Spleen (tissue), 7 donors: ENCODE measurements at regions not wholly inside any gene's neighbourhood (a gene's known extent, or its start where the extent isn't known, plus 50 kb on each side); places are given as distances from the start of the nearest gene placed in this dataset.

Experiments
- CTCF ChIP-seq, 11 experiments: fragments of 200-600 bp in 7 of 11; fragments of 450-650 bp in 4 of 11; sonication (generic) in 4 of 11; IDR thresholded peaks in 8 of 11; conservative IDR thresholded peaks in 3 of 11; 1 replicate in 7 of 11; 2 replicates in 4 of 11; pipeline versions ENCODE4 v1.4.0 to v1.8.0; 2016 to 2021; ENCODE audit warnings: antibody characterized with exemption in 11 of 11, inconsistent platforms in 4 of 11, mild to moderate bottlenecking in 1 of 11
- POLR2A ChIP-seq, 3 donors: fragments of 450-650 bp; IDR thresholded peaks; one replicate each; pipeline ENCODE4 v1.5.1; 2017; ENCODE audit warnings: antibody characterized with exemption in 3 of 3, mild to moderate bottlenecking in 1 of 3
- POLR2AphosphoS5 ChIP-seq, 3 donors: sonication (generic); formaldehyde crosslinking; IDR thresholded peaks; one replicate each; pipeline ENCODE4 v1.5.1; 2017; ENCODE audit warnings: antibody characterized with exemption in 3 of 3
- donor health status: DM: no; HTN: no; CAD: no; lungs with moderate emphysema.
- donor health status: DM: no; HTN: no; CAD: no.
- donor health status: DM: no; HTN: no; CAD: no.

DNA sequence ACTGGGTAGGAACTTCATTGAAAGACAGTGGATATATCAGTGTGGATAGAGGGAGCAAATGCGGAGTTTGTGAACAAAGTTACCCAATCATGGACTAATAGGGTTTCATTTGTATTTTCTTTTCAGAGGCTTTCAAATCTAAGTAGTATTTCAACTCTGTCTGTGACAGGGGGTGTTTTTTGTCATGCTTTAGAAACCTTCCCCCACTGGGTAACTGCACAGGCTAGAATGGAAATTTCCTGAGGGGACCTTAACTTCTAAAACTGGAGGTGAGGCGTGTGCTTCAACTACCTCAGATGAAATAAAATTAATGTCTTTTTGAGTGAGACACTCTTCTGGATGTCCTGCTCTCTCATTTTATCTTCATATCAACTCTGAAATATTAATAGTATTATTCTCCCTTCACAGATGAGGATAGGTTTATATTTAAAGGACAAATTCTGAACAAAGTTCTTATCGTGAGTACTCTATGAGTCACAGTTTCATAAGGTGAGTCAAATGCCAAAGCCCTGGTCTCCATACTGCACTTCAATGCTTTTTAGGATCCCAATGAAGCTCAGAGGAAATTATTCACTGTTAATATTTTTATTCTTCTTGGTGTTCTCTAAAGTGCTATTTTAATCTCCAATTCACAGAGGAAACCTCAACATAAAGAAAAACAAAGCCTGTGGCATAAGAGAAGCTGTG, 770.6 kb downstream of the CCSER2 start:
- no peak for TF ChIP-seq CTCF (IDR thresholded peaks at IDR 0.05 in 8 of 11, conservative IDR thresholded peaks at IDR 0.05 in 3 of 11)
- no peak for TF ChIP-seq POLR2A (IDR thresholded peaks at IDR 0.05)
- no peak for TF ChIP-seq POLR2AphosphoS5 (IDR thresholded peaks at IDR 0.05)
